Activated CD8-positive, alpha-beta memory T cell treated with anti-CD3 and anti-CD28 coated beads, Interleukin-2, amount 50 U/mL, for 4 hours (primary cell): ENCODE measurements at regions not wholly inside any gene's neighbourhood (a gene's known extent, or its start where the extent isn't known, plus 50 kb on each side); places are given as distances from the start of the nearest gene placed in this dataset.
A peak's percentile ranks its signal among the peaks of the same experiment; 100 is the strongest.

Experiments
- DNase-seq: peaks from one replicate; pipeline ENCODE4 v3.0.0-alpha.2; 2020

- DNase-seq = no peak
Observed at GRCh38 chr1:209421186-209421585, 162.3 kb upstream of the CAMK1G start.

- no peak for DNase-seq
Observed at GRCh38 chr1:209421978-209422680, 161.4 kb upstream of the CAMK1G start.

GRCh38 chr1:209425959-209426358 lies 157.6 kb upstream of the CAMK1G start:
- DNase-seq = no peak

GRCh38 chr1:209427277-209427676 lies 156.2 kb upstream of the CAMK1G start:
- no peak for DNase-seq

- DNase-seq = no peak
Observed at GRCh38 chr1:209427811-209428210, 155.7 kb upstream of the CAMK1G start.

GRCh38 chr1:209428241-209428921 lies 155.1 kb upstream of the CAMK1G start:
- no peak for DNase-seq

GRCh38 chr1:209429611-209430010 lies 153.9 kb upstream of the CAMK1G start:
- DNase-seq = no peak

- DNase-seq = no peak
Observed at GRCh38 chr1:209430107-209430506, 153.4 kb upstream of the CAMK1G start.

GRCh38 chr1:209430821-209431259 lies 152.7 kb upstream of the CAMK1G start:
- no peak for DNase-seq

- no peak for DNase-seq
Observed at GRCh38 chr1:209431402-209431801, 152.1 kb upstream of the CAMK1G start.

- no peak for DNase-seq
Observed at GRCh38 chr1:209431813-209432442, 151.6 kb upstream of the CAMK1G start.

GRCh38 chr1:209432443-209432825 lies 151.1 kb upstream of the CAMK1G start:
- no peak for DNase-seq

- DNase-seq = no peak
Observed at GRCh38 chr1:209433649-209434031, 149.9 kb upstream of the CAMK1G start.

GRCh38 chr1:209434066-209434465 lies 149.4 kb upstream of the CAMK1G start:
- no peak for DNase-seq

- DNase-seq = no peak
Observed at GRCh38 chr1:209434631-209435217, 148.8 kb upstream of the CAMK1G start.

- DNase-seq = peak; percentile 18
Observed at GRCh38 chr1:209435654-209436566, 147.6 kb upstream of the CAMK1G start.

GRCh38 chr1:209439828-209440227 lies 143.7 kb upstream of the CAMK1G start:
- no peak for DNase-seq

GRCh38 chr1:209443361-209443931 lies 140.1 kb upstream of the CAMK1G start:
- DNase-seq = no peak

GRCh38 chr1:209443975-209444651 lies 139.4 kb upstream of the CAMK1G start:
- DNase-seq = no peak

GRCh38 chr1:209444961-209445360 lies 138.6 kb upstream of the CAMK1G start:
- no peak for DNase-seq

GRCh38 chr1:209445576-209445975 lies 137.9 kb upstream of the CAMK1G start:
- DNase-seq = no peak

GRCh38 chr1:209446356-209446755 lies 137.2 kb upstream of the CAMK1G start:
- no peak for DNase-seq
